K562 (cell line): ENCODE measurements at regions not wholly inside any gene's neighbourhood (a gene's known extent, or its start where the extent isn't known, plus 50 kb on each side); places are given as distances from the start of the nearest gene placed in this dataset.
A peak's percentile ranks its signal among the peaks of the same experiment; 100 is the strongest.

ENCODE experiments used
- ARID1B ChIP-seq: fragments of 450-650 bp; IDR thresholded peaks from 2 replicates; pipeline ENCODE4 v1.6.1; 2016; ENCODE audit warnings: antibody characterized with exemption, mild to moderate bottlenecking, inconsistent platforms
- C11orf30 ChIP-seq: fragments of 450-650 bp; IDR thresholded peaks from 2 replicates; pipeline ENCODE4 v1.6.1; 2016; ENCODE audit warnings: low read depth, mild to moderate bottlenecking
- CXXC5 ChIP-seq: fragments of 250-450 bp; sonication (Bioruptor Pico); IDR thresholded peaks from 2 replicates; pipeline ENCODE4 v1.8.0; 2022; ENCODE audit warnings: inconsistent platforms, mild to moderate bottlenecking, moderate library complexity
- E2F1 ChIP-seq: sonication (generic); formaldehyde crosslinking; IDR thresholded peaks from 2 replicates; pipeline ENCODE4 v1.8.1; 2023; ENCODE audit warnings: mild to moderate bottlenecking, missing genetic modification reagents, moderate library complexity
- EHMT2 ChIP-seq: fragments of 450-650 bp; IDR thresholded peaks from 2 replicates; pipeline ENCODE4 v1.6.1; 2018; ENCODE audit warnings: antibody characterized with exemption
- FOSL1 ChIP-seq: fragments of 200-800 bp; sonication (Bioruptor generic); conservative IDR thresholded peaks from 2 replicates; pipeline ENCODE4 v1.6.1; 2016; ENCODE audit warnings: missing genetic modification characterization, missing compliant biosample characterization
- HMGN3 ChIP-seq: IDR thresholded peaks from 2 replicates; pipeline ENCODE4 v1.6.1; 2011; ENCODE audit warnings: borderline replicate concordance, low read depth, mild to moderate bottlenecking, mixed read lengths, low read length; ENCODE audit not compliant: insufficient read length; ENCODE audit errors: extremely low read depth
- MLLT1 ChIP-seq, 2 experiments: fragments of 450-650 bp; IDR thresholded peaks; 2 replicates each; pipeline ENCODE4 v1.6.1; 2016
- MNT ChIP-seq, 2 experiments: fragments of 450-650 bp; conservative IDR thresholded peaks; 2 replicates each; pipeline ENCODE4 v1.6.1; 2017; ENCODE audit warnings: mild to moderate bottlenecking in 2 of 2, moderate library complexity in 2 of 2
- NELFE ChIP-seq: IDR thresholded peaks from 2 replicates; pipeline ENCODE4 v1.6.1; 2011; ENCODE audit warnings: mild to moderate bottlenecking; ENCODE audit not compliant: insufficient read depth, insufficient read length
- RAD21 ChIP-seq, 2 experiments: fragments of 250-450 bp in 1 of 2; fragments of 450-650 bp in 1 of 2; sonication (Bioruptor Pico) in 1 of 2; formaldehyde crosslinking in 1 of 2; IDR thresholded peaks in 1 of 2; conservative IDR thresholded peaks in 1 of 2; 2 replicates each; pipeline versions ENCODE4 v1.4.0 to v1.8.0; 2020 to 2022; ENCODE audit warnings: mild to moderate bottlenecking in 2 of 2, moderate library complexity in 1 of 2
- RCOR1 ChIP-seq, 2 experiments: IDR thresholded peaks; 2 replicates each; pipeline ENCODE4 v1.6.1; 2012; ENCODE audit warnings: low read depth in 2 of 2, low read length in 2 of 2, borderline replicate concordance in 1 of 2, improper control_type of control experiment in 1 of 2
- RFX1 ChIP-seq: fragments of 450-650 bp; IDR thresholded peaks from 2 replicates; pipeline ENCODE4 v1.6.1; 2016; ENCODE audit warnings: mild to moderate bottlenecking, moderate library complexity
- SOX6 ChIP-seq: fragments of 450-650 bp; IDR thresholded peaks from 2 replicates; pipeline ENCODE4 v1.6.1; 2014; ENCODE audit warnings: mild to moderate bottlenecking
- TRIM24 ChIP-seq, 2 experiments: fragments of 450-650 bp; IDR thresholded peaks; 2 replicates each; pipeline ENCODE4 v1.6.1; 2016
- ZNF140 ChIP-seq: fragments of 250-450 bp; sonication (Bioruptor Pico); IDR thresholded peaks from 2 replicates; pipeline ENCODE4 v1.8.0; 2021; ENCODE audit warnings: moderate library complexity, mild to moderate bottlenecking, inconsistent platforms
- ZNF175 ChIP-seq: fragments of 200-800 bp; sonication (Bioruptor generic); IDR thresholded peaks from 2 replicates; pipeline ENCODE4 v1.6.1; 2016; ENCODE audit warnings: low read depth, mild to moderate bottlenecking, missing genetic modification characterization, missing compliant biosample characterization
- ZNF197 ChIP-seq: fragments of 200-800 bp; sonication (Bioruptor generic); IDR thresholded peaks from 2 replicates; pipeline ENCODE4 v1.6.1; 2016; ENCODE audit warnings: low read depth, missing genetic modification characterization, missing compliant biosample characterization
- ZNF592 ChIP-seq: fragments of 450-650 bp; IDR thresholded peaks from 2 replicates; pipeline ENCODE4 v1.6.1; 2017; ENCODE audit warnings: antibody characterized with exemption, mild to moderate bottlenecking

- TF ChIP-seq ZNF592, result 0 out of 2 replicates have a peak, but pooled peaks have one; percentile 64
- no peak for TF ChIP-seq ZNF175
- TF ChIP-seq MLLT1 (IDR thresholded peaks at IDR 0.05), result no peak
- 0 out of 4 replicates have a peak, but pooled peaks of 1 of the 2 experiments have one; percentile 2 for TF ChIP-seq RAD21 (CRISPR knock-in tag; conservative IDR thresholded peaks at IDR 0.05 in 1 of 2, IDR thresholded peaks at IDR 0.05 in 1 of 2)
- no peak for TF ChIP-seq CXXC5 (CRISPR knock-in tag)
- no peak for TF ChIP-seq NELFE
- TF ChIP-seq RFX1, result peak; percentile 12; the same call in 1 of the 2 replicates
- no peak for TF ChIP-seq E2F1 (CRISPR knock-in tag)
- no peak for TF ChIP-seq EHMT2
- 0 out of 2 replicates have a peak, but pooled peaks have one; percentile 14 for TF ChIP-seq SOX6
- TF ChIP-seq TRIM24 (IDR thresholded peaks at IDR 0.05), result 0 out of 4 replicates have a peak, but pooled peaks of 1 of the 2 experiments have one; percentile 24
- TF ChIP-seq ZNF197 (CRISPR knock-in tag), result no peak
- 0 out of 4 replicates have a peak, but pooled peaks of 1 of the 2 experiments have one; percentile 24 for TF ChIP-seq MNT (conservative IDR thresholded peaks at IDR 0.05)
- no peak for TF ChIP-seq ZNF140 (CRISPR knock-in tag)
- TF ChIP-seq HMGN3, result no peak
- TF ChIP-seq C11orf30, result peak; percentile 47
- TF ChIP-seq RCOR1 (IDR thresholded peaks at IDR 0.05; ENCODE audit: borderline replicate concordance in 1 of 2, low read depth in 2 of 2, low read length in 2 of 2), result 0 out of 4 replicates have a peak, but pooled peaks of 1 of the 2 experiments have one; percentile 24
- 0 out of 2 replicates have a peak, but pooled peaks have one; percentile 18 for TF ChIP-seq FOSL1
- peak; percentile 19; the same call in 1 of the 2 replicates for TF ChIP-seq ARID1B
Observed at GRCh38 chr7:106545275-106545674, 115.7 kb downstream of the CCDC71L start (continued).
